NT2/D1 (cell line): ENCODE measurements at regions not wholly inside any gene's neighbourhood (a gene's known extent, or its start where the extent isn't known, plus 50 kb on each side); places are given as distances from the start of the nearest gene placed in this dataset.

Experiments
- YY1 ChIP-seq: IDR thresholded peaks from 2 replicates; pipeline ENCODE4 v1.6.1; 2011; ENCODE audit not compliant: insufficient read length, insufficient read depth
- ZNF274 ChIP-seq: IDR thresholded peaks from 2 replicates; pipeline ENCODE4 v1.6.1; 2011; ENCODE audit warnings: mild to moderate bottlenecking, low read depth, low read length

DNA sequence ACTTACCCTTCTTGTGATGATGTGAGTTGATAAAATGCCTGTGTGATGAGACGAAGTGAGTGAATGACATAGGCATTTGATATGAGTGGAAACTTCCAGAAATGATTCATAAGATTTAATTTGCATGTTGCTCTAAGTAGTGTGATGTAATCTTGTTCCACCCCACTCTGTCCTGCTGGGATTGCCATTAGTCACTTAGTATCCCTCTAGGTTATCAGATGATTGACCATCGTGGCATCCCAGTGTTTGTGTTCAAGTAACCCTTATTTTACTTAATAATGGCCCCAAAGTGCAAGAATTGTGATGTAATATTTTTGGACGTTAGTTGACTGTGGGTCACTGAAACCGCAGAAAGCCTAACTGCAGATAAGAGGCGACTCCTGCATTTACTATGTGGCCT lies 214.4 kb upstream of the DIO2 start:
- TF ChIP-seq ZNF274: no peak
- no peak for TF ChIP-seq YY1
